Thymus (tissue), 11 donors: ENCODE measurements at regions not wholly inside any gene's neighbourhood (a gene's known extent, or its start where the extent isn't known, plus 50 kb on each side); places are given as distances from the start of the nearest gene placed in this dataset.

Experiments used
- DNase-seq, 9 donors: peaks; one replicate each; pipeline ENCODE4 v3.0.0-alpha.2; 2013; ENCODE audit warnings: low spot score in 9 of 9, low read depth in 6 of 9, missing footprints in 1 of 9
- H3K27ac ChIP-seq, 2 donors: one replicate each; pipeline ENCODE4 v1.5.1; 2013; ENCODE audit warnings: control low read depth in 1 of 2, low read depth in 1 of 2, low read length in 1 of 2, mild to moderate bottlenecking in 1 of 2, moderate library complexity in 1 of 2
- H3K27me3 ChIP-seq, 2 donors: one replicate each; pipeline ENCODE4 v1.5.1; 2013; ENCODE audit warnings: low read length in 1 of 2; ENCODE audit not compliant: control insufficient read depth in 2 of 2, insufficient read depth in 1 of 2
- H3K36me3 ChIP-seq, 2 donors: one replicate each; pipeline ENCODE4 v1.5.1; 2013; ENCODE audit warnings: low read length in 1 of 2, mild to moderate bottlenecking in 1 of 2, moderate library complexity in 1 of 2; ENCODE audit not compliant: control insufficient read depth in 2 of 2, insufficient read depth in 2 of 2
- H3K4me1 ChIP-seq, 2 donors: one replicate each; pipeline ENCODE4 v1.5.1; 2013; ENCODE audit warnings: low read length in 2 of 2; ENCODE audit not compliant: control insufficient read depth in 2 of 2, insufficient read depth in 2 of 2
- H3K4me3 ChIP-seq, 2 donors: one replicate each; pipeline ENCODE4 v1.5.1; 2013; ENCODE audit warnings: low read length in 2 of 2, control low read depth in 1 of 2, mild to moderate bottlenecking in 1 of 2
- H3K9me3 ChIP-seq, 2 donors: one replicate each; pipeline ENCODE4 v1.5.1; 2013; ENCODE audit warnings: low read length in 1 of 2, mild to moderate bottlenecking in 1 of 2; ENCODE audit not compliant: control insufficient read depth in 2 of 2, insufficient read depth in 1 of 2
- WGBS: extraction: QIAGEN DNeasy Blood & Tissue Kit; methylation state at CpG from one replicate; pipeline ENCODE4 v1.1.7; 2013; 5-methylcytosine and 5-hydroxymethylcytosine counted together
- donor health status: healthy.

GRCh38 chrX:5163663-5164062 is 1065.0 kb downstream of the NLGN4X start:
- 97% methylated on average over 1 of the region's 1 CpG for WGBS
- DNase-seq: no peak
- no peak overlapping the region for H3K4me3 ChIP-seq
- no peaks in the 10 kb centered on the region for H3K4me1 ChIP-seq
- H3K36me3 ChIP-seq: no peaks in the 10 kb centered on the region
- H3K27ac ChIP-seq: no peak overlapping the region
- no peaks in the 10 kb centered on the region for H3K27me3 ChIP-seq
- no peaks in the 10 kb centered on the region for H3K9me3 ChIP-seq

GRCh38 chrX:5155301-5155700 is 1073.4 kb downstream of the NLGN4X start:
- Histone ChIP-seq H3K27me3 (no peaks in the 10 kb centered on the region), H3K4me1 (no peaks in the 10 kb centered on the region), H3K4me3 (no peak overlapping the region), H3K9me3 (no peaks in the 10 kb centered on the region), H3K27ac (no peak overlapping the region), H3K36me3 (no peaks in the 10 kb centered on the region)
- DNase-seq: no peak
- WGBS: 39% methylated on average over 3 of the region's 3 CpGs

- Histone ChIP-seq H3K4me1 (no peaks in the 10 kb centered on the region), H3K27me3 (no peaks in the 10 kb centered on the region), H3K36me3 (no peaks in the 10 kb centered on the region), H3K27ac (no peak overlapping the region), H3K9me3 (no peaks in the 10 kb centered on the region), H3K4me3 (no peak overlapping the region)
- DNase-seq: no peak
- WGBS: 79% methylated on average over 4 of the region's 4 CpGs
Observed at GRCh38 chrX:5145957-5146356, 1082.7 kb downstream of the NLGN4X start.

GRCh38 chrX:5142644-5143043 is 1086.0 kb downstream of the NLGN4X start:
- no peaks in the 10 kb centered on the region for H3K9me3 ChIP-seq
- DNase-seq: no peak
- H3K4me3 ChIP-seq: no peak overlapping the region
- no peaks in the 10 kb centered on the region for H3K27me3 ChIP-seq
- H3K36me3 ChIP-seq: no peaks in the 10 kb centered on the region
- WGBS: 97% methylated on average over 7 of the region's 7 CpGs
- H3K4me1 ChIP-seq: no peaks in the 10 kb centered on the region
- no peak overlapping the region for H3K27ac ChIP-seq

DNA sequence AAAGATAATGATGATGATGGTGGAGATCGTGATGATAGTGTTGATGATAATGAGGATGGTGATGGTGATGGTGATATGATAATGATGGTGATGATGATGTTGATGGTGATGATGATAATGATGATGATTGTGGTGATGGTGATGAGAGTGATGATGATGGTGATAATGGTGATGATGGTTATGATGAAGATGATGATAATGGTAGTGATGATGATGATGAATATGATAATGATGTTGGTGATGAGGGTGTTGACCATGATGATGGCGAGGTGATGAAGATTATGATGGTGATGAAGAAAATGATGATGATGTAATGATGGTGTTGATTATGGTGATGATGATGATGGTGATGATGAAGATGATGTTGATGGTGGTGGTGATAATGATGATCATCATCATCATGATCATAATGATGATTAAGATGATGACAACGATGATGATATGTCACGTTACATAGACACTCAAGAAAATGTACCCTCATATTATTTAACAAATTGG is 1106.4 kb downstream of the NLGN4X start:
- Histone ChIP-seq H3K36me3 (no peaks in the 10 kb centered on the region), H3K27ac (no peak overlapping the region), H3K9me3 (no peaks in the 10 kb centered on the region), H3K4me1 (no peaks in the 10 kb centered on the region), H3K4me3 (no peak overlapping the region), H3K27me3 (no peaks in the 10 kb centered on the region)
- DNase-seq: no peak
- WGBS: 72% methylated on average over 4 of the region's 4 CpGs

DNA sequence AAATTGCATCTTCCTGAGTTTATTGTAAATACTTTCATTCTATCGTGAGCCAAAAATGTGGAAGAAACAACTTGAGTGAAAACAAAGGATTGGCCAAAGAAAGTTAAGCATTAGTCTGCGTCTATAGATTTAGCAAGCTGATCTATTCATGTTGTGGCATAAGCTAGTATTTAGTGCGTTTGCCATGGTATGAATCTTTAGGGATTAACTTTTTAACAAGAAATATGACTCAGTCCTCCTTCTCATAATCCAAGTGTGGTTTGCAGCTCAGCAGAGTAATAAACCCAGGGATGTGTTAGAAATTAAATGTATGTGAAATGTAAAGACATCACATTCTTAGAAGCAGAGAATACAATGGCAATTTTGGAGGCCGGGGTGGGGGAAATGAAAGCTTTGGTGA is 1110.9 kb downstream of the NLGN4X start:
- no peaks in the 10 kb centered on the region for H3K4me1 ChIP-seq
- 93% methylated on average over 4 of the region's 4 CpGs for WGBS
- H3K36me3 ChIP-seq: no peaks in the 10 kb centered on the region
- no peak overlapping the region for H3K27ac ChIP-seq
- H3K9me3 ChIP-seq: no peaks in the 10 kb centered on the region
- DNase-seq: no peak
- H3K4me3 ChIP-seq: no peak overlapping the region
- no peaks in the 10 kb centered on the region for H3K27me3 ChIP-seq

DNA sequence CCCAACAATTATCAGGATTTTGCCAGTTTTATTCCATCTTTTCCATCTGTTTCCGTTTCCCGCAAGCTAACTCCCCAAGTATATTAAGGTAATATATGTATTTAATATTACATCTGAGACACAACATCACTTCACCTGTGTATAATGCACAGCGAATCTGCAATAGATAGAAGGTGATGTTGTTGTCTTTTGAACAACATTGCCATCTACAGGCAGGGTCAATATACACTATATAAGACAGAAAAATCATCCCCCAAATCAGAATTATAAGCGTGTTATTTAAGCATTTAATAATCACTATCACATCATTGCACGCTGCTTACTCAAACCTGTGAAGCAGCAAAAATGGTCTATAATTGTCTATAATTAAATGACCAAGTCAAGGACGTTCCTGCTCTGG is 1115.5 kb downstream of the NLGN4X start:
- DNase-seq: peak in 2 of 9 donors; percentile 10 to 24
- Histone ChIP-seq H3K4me1 (no peaks in the 10 kb centered on the region), H3K27me3 (no peaks in the 10 kb centered on the region), H3K9me3 (no peaks in the 10 kb centered on the region), H3K4me3 (no peak overlapping the region), H3K36me3 (no peaks in the 10 kb centered on the region), H3K27ac (no peak overlapping the region)
- 66% methylated on average over 6 of the region's 6 CpGs for WGBS

DNA sequence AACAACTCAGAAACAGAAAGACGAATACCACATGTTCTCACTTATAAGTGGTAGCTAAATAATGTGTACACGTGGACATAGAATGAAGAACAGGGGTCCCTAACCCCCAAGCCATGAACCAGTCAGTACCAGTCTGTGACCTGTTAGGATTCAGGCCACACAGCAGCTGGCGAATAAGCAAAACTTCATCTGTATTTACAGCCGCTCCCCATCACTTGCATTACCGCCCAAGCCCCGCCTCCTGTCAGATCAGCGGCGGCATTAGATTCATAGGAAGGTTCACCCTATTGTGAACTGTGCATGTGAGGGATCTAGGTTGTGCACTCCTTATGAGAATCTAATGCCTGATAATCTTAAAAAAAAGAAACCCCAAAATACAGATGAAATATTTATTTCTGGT is 1128.7 kb downstream of the NLGN4X start:
- 98% methylated on average over 8 of the region's 8 CpGs for WGBS

GRCh38 chrX:5086388-5086787 is 1142.3 kb downstream of the NLGN4X start:
- Histone ChIP-seq H3K4me3 (no peak overlapping the region), H3K27ac (no peak overlapping the region), H3K27me3 (no peaks in the 10 kb centered on the region), H3K36me3 (no peaks in the 10 kb centered on the region), H3K9me3 (no peaks in the 10 kb centered on the region), H3K4me1 (no peaks in the 10 kb centered on the region)
- DNase-seq: no peak
- WGBS: 92% methylated on average over 2 of the region's 2 CpGs

More for the DNA sequence above, 1128.7 kb downstream of the NLGN4X start:
- no peak for DNase-seq
- no peaks in the 10 kb centered on the region for H3K9me3 ChIP-seq
- no peak overlapping the region for H3K4me3 ChIP-seq
- H3K36me3 ChIP-seq: no peaks in the 10 kb centered on the region
- H3K4me1 ChIP-seq: no peaks in the 10 kb centered on the region
- no peak overlapping the region for H3K27ac ChIP-seq
- H3K27me3 ChIP-seq: no peaks in the 10 kb centered on the region

- WGBS: 88% methylated on average over 6 of the region's 6 CpGs
- DNase-seq: no peak
- H3K36me3 ChIP-seq: no peaks in the 10 kb centered on the region
- no peak overlapping the region for H3K4me3 ChIP-seq
- no peak overlapping the region for H3K27ac ChIP-seq
- no peaks in the 10 kb centered on the region for H3K9me3 ChIP-seq
- H3K4me1 ChIP-seq: no peaks in the 10 kb centered on the region
- H3K27me3 ChIP-seq: no peaks in the 10 kb centered on the region
Observed at GRCh38 chrX:5084279-5084678, 1144.4 kb downstream of the NLGN4X start.
